Adipocyte (in vitro differentiated cells): ENCODE measurements at regions not wholly inside any gene's neighbourhood (a gene's known extent, or its start where the extent isn't known, plus 50 kb on each side); places are given as distances from the start of the nearest gene placed in this dataset.
"Not testable (repeated sequence)": the region's sequence is repeated elsewhere in the genome, so short reads cannot be mapped to it uniquely, and the experiment has no call there.

ENCODE experiments used
- DNase-seq: peaks from one replicate; pipeline ENCODE4 v3.0.0-alpha.2; 2015; ENCODE audit warnings: low read depth
- H3K27me3 ChIP-seq: replicated peaks from 2 replicates; pipeline ENCODE4 v1.7.0; 2013; ENCODE audit warnings: mild to moderate bottlenecking, low read length, moderate library complexity; ENCODE audit not compliant: control insufficient read depth, insufficient read depth
- H3K36me3 ChIP-seq: 2 replicates; pipeline ENCODE4 v1.7.0; 2013; ENCODE audit warnings: low read length, mild to moderate bottlenecking, moderate library complexity; ENCODE audit not compliant: control insufficient read depth, insufficient read depth, severe bottlenecking
- H3K4me1 ChIP-seq: 2 replicates; pipeline ENCODE4 v1.7.0; 2013; ENCODE audit warnings: mild to moderate bottlenecking, low read length, moderate library complexity; ENCODE audit not compliant: control insufficient read depth, insufficient read depth
- H3K4me3 ChIP-seq: 2 replicates; pipeline ENCODE4 v1.7.0; 2013; ENCODE audit warnings: mild to moderate bottlenecking, low read length, moderate library complexity
- H3K9ac ChIP-seq: 2 replicates; pipeline ENCODE4 v1.7.0; 2013; ENCODE audit warnings: mild to moderate bottlenecking, low read length, moderate library complexity
- H3K9me3 ChIP-seq: 2 replicates; pipeline ENCODE4 v1.7.0; 2013; ENCODE audit warnings: mild to moderate bottlenecking, low read length, moderate library complexity; ENCODE audit not compliant: control insufficient read depth

DNA sequence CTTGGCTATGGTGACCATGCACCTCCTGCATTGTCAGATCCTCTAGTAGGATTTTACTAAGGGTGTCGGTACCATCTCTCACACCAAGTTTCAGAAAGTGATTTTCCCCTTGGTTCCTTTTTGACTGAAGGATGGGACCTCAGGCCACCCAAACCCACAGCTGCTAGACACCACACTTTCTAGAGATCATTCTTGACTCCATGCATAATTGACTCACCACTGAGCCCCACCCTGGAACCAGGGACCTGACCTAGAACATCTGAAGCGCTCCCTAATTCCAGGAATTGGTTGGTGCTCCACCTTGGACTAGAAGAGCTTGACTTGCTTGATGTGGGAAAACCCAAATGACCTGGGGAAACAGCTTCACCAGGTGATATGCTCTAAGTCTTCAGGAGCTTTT lies 206.8 kb upstream of the EGLN3 start:
- Histone ChIP-seq H3K27me3 (peaks cover 14% of the 10 kb centered on the region), H3K36me3 (no peaks in the 10 kb centered on the region), H3K9me3 (no peaks in the 10 kb centered on the region), H3K9ac (no peak overlapping the region), H3K4me3 (no peak overlapping the region), H3K4me1 (no peaks in the 10 kb centered on the region)
- DNase-seq = no peak

GRCh38 chr14:34147461-34147860 lies 196.6 kb upstream of the EGLN3 start:
- no peak for DNase-seq
- H3K36me3 ChIP-seq = no peaks in the 10 kb centered on the region
- H3K4me1 ChIP-seq = no peaks in the 10 kb centered on the region
- H3K9ac ChIP-seq = no peak overlapping the region
- H3K4me3 ChIP-seq = no peak overlapping the region
- peaks cover 4% of the 10 kb centered on the region for H3K27me3 ChIP-seq
- H3K9me3 ChIP-seq = peaks cover 3% of the 10 kb centered on the region

- H3K4me1 ChIP-seq, H3K9ac ChIP-seq, H3K27me3 ChIP-seq, DNase-seq, H3K4me3 ChIP-seq, H3K9me3 ChIP-seq, H3K36me3 ChIP-seq: not testable (repeated sequence)
Measured at GRCh38 chr14:34140127-34140526, 189.3 kb upstream of the EGLN3 start.

- not testable (repeated sequence) for H3K9me3 ChIP-seq, H3K36me3 ChIP-seq, H3K9ac ChIP-seq, H3K4me1 ChIP-seq, H3K27me3 ChIP-seq
- peak; percentile 47 for DNase-seq
- peak overlapping the region; percentile 41 for H3K4me3 ChIP-seq
Measured at GRCh38 chr14:34139160-34140121, 188.6 kb upstream of the EGLN3 start.

- Histone ChIP-seq H3K36me3 (no peaks in the 10 kb centered on the region), H3K4me3 (no peak overlapping the region), H3K9ac (no peak overlapping the region), H3K9me3 (peaks cover 3% of the 10 kb centered on the region), H3K27me3 (no peaks in the 10 kb centered on the region), H3K4me1 (peaks cover 6% of the 10 kb centered on the region)
- no peak for DNase-seq
Measured at GRCh38 chr14:34138175-34138574, 187.3 kb upstream of the EGLN3 start.

DNA sequence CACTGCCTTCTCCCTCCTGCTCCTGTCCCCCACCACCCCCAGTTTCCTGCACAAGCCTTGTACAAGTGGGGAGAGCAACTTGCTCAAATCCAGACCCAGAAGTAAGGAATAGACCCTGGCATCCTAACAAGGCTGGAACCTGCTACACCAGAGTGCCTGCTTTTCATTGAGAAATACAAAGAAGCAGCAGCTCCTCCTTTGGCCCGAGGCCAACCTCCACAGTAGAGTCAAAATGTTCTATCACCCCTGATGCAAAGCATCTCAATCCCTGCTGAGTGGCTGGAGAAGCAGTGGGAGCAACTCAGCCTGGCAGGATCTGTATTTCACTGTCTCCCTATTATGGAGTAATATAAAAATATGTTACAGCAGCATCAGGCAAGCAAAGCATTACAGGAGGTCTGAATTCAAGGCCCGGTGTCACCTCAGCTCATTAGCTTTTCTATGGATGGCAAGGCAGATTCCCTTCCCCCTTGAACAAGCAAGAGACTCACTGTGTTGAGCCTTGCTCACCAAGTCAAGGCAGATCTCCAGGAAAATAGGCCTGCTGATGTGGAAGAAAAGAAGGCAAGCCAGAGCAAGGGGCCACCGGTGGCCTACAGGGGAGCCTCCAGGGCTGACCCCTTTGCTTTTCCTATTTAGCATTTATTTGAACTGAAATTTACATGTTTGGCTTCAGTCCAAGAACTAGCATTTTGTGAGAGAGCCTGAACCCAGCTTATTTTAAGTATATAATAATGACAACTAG lies 186.3 kb upstream of the EGLN3 start:
- Histone ChIP-seq H3K27me3 (peaks cover 5% of the 10 kb centered on the region), H3K9me3 (no peaks in the 10 kb centered on the region), H3K4me1 (peaks cover 6% of the 10 kb centered on the region), H3K36me3 (no peaks in the 10 kb centered on the region), H3K4me3 (no peak overlapping the region), H3K9ac (no peak overlapping the region)
- DNase-seq = peak; percentile 16

GRCh38 chr14:34135492-34135891 lies 184.6 kb upstream of the EGLN3 start:
- peaks cover 20% of the 10 kb centered on the region for H3K4me1 ChIP-seq
- no peak for DNase-seq
- no peak overlapping the region for H3K4me3 ChIP-seq

DNA sequence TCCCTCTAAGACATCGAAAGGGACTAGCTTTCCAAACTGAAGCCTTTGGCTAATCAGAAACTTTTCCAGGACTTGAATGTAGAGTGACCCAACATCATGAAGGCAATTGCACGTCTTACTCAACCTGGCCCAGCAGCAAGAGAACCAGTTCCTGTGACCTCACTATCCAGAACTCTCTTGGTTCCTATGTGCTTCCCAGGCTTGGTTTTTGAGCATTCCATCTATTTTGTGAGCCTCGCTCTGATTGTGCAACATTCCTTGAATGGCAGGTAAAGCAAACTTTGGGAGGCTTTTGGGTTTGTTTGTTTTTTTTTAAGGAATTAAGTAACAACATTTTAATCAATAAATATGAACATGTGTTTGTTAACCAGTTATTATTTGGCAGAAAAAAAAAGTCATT lies 183.6 kb upstream of the EGLN3 start:
- no peak for DNase-seq
- Histone ChIP-seq H3K27me3 (peaks cover 5% of the 10 kb centered on the region), H3K4me3 (no peak overlapping the region), H3K36me3 (no peaks in the 10 kb centered on the region), H3K9me3 (no peaks in the 10 kb centered on the region), H3K9ac (no peak overlapping the region), H3K4me1 (peaks cover 17% of the 10 kb centered on the region)

More at GRCh38 chr14:34135492-34135891, 184.6 kb upstream of the EGLN3 start:
- H3K27me3 ChIP-seq = peaks cover 5% of the 10 kb centered on the region
- H3K36me3 ChIP-seq = no peaks in the 10 kb centered on the region
- no peaks in the 10 kb centered on the region for H3K9me3 ChIP-seq
- H3K9ac ChIP-seq = no peak overlapping the region

GRCh38 chr14:34129927-34130552 lies 179.2 kb upstream of the EGLN3 start:
- Histone ChIP-seq H3K27me3 (peaks cover 11% of the 10 kb centered on the region), H3K4me1 (peaks cover 14% of the 10 kb centered on the region), H3K9ac (no peak overlapping the region), H3K36me3 (no peaks in the 10 kb centered on the region), H3K4me3 (no peak overlapping the region), H3K9me3 (no peaks in the 10 kb centered on the region)
- DNase-seq = no peak

DNA sequence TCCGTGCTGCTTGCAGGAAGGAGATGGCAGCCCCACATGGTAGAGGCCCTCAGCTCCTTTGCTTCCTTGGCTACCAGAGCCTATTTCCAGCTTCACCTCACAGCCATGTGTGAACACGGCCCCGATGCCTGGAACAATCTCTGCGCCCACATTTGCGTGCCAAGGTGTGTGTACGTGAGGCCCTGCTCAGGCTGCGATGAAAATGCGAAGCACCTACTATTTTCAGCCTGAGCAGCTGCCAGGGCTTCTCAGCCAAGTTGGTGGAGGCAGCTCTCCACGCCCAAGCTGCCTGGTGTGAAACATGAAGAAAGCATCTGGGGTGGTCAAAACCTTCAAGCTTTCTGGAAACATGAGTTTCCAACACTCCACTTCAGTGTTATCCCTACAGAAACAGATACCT lies 177.8 kb upstream of the EGLN3 start:
- no peak for DNase-seq
- no peak overlapping the region for H3K4me3 ChIP-seq
- no peaks in the 10 kb centered on the region for H3K9me3 ChIP-seq
- peaks cover 13% of the 10 kb centered on the region for H3K27me3 ChIP-seq
- H3K4me1 ChIP-seq = peaks cover 14% of the 10 kb centered on the region
- no peaks in the 10 kb centered on the region for H3K36me3 ChIP-seq
- no peak overlapping the region for H3K9ac ChIP-seq

GRCh38 chr14:34126586-34126985 lies 175.7 kb upstream of the EGLN3 start:
- Histone ChIP-seq H3K36me3 (no peaks in the 10 kb centered on the region), H3K27me3 (peaks cover 22% of the 10 kb centered on the region), H3K9me3 (no peaks in the 10 kb centered on the region), H3K4me3 (no peak overlapping the region), H3K4me1 (peaks cover 11% of the 10 kb centered on the region), H3K9ac (no peak overlapping the region)
- no peak for DNase-seq
